Neural cell (in vitro differentiated cells): ENCODE measurements at regions not wholly inside any gene's neighbourhood (a gene's known extent, or its start where the extent isn't known, plus 50 kb on each side); places are given as distances from the start of the nearest gene placed in this dataset.

Experiments used
- H2AFZ ChIP-seq: fragments of 200-600, 300-800 bp; sonication (generic), shearing (Covaris generic); 2 replicates; pipeline ENCODE4 v1.6.0; 2014; ENCODE audit warnings: low read depth, mild to moderate bottlenecking, antibody characterized with exemption, low read length, moderate library complexity
- H3F3A ChIP-seq: fragments of 200-600 bp; shearing (Covaris generic); 2 replicates; pipeline ENCODE4 v1.6.1; 2016; ENCODE audit warnings: mild to moderate bottlenecking, moderate library complexity, mixed read lengths, antibody characterized with exemption, low read length; ENCODE audit not compliant: insufficient read depth, poor library complexity, severe bottlenecking
- H3K27ac ChIP-seq: fragments of 200-600, 300-800 bp; sonication (generic), shearing (Covaris generic); 2 replicates; pipeline ENCODE4 v1.5.1; 2014; ENCODE audit warnings: mild to moderate bottlenecking, low read length, moderate library complexity
- H3K27me3 ChIP-seq: fragments of 300-800, 200-600 bp; sonication (generic), shearing (Covaris generic); 2 replicates; pipeline ENCODE4 v1.6.0; 2014; ENCODE audit warnings: mild to moderate bottlenecking, low read depth, low read length, moderate library complexity; ENCODE audit not compliant: insufficient read depth
- H3K36me3 ChIP-seq: fragments of 300-800, 200-600 bp; sonication (generic), shearing (Covaris generic); 2 replicates; pipeline ENCODE4 v1.5.1; 2014; ENCODE audit warnings: mild to moderate bottlenecking, antibody characterized with exemption, low read length, moderate library complexity; ENCODE audit not compliant: insufficient read depth
- H3K4me2 ChIP-seq: fragments of 300-800, 200-600 bp; sonication (generic), shearing (Covaris generic); 2 replicates; pipeline ENCODE4 v1.6.0; 2014; ENCODE audit warnings: mild to moderate bottlenecking, low read length
- H3K4me3 ChIP-seq: fragments of 300-800, 200-600 bp; sonication (generic), shearing (Covaris generic); 2 replicates; pipeline ENCODE4 v1.5.1; 2014; ENCODE audit warnings: mild to moderate bottlenecking, low read length, moderate library complexity
- H3K79me2 ChIP-seq: fragments of 200-600 bp; shearing (Covaris generic); replicated peaks from 2 replicates; pipeline ENCODE4 v1.6.0; 2014; ENCODE audit warnings: mild to moderate bottlenecking, low read length, moderate library complexity; ENCODE audit not compliant: insufficient read depth
- H3K9ac ChIP-seq: fragments of 300-800, 200-600 bp; sonication (generic), shearing (Covaris generic); 2 replicates; pipeline ENCODE4 v1.6.1; 2016; ENCODE audit warnings: mild to moderate bottlenecking, low read length, mixed read lengths
- H3K9me2 ChIP-seq: fragments of 200-600 bp; shearing (Covaris generic); 2 replicates; pipeline ENCODE4 v1.6.1; 2016; ENCODE audit warnings: mild to moderate bottlenecking, low read length, mixed read lengths; ENCODE audit not compliant: insufficient read depth
- H3K9me3 ChIP-seq: fragments of 200-600, 300-800 bp; sonication (generic), shearing (Covaris generic); 2 replicates; pipeline ENCODE4 v1.6.1; 2016; ENCODE audit warnings: mild to moderate bottlenecking, mixed run types, low read length, moderate library complexity, mixed read lengths
- H4K20me1 ChIP-seq: fragments of 200-600 bp; shearing (Covaris generic); 2 replicates; pipeline ENCODE4 v1.6.1; 2016; ENCODE audit warnings: mild to moderate bottlenecking, mixed run types; ENCODE audit not compliant: insufficient read depth
- CTCF ChIP-seq: fragments of 450-650 bp; IDR thresholded peaks from 2 replicates; pipeline ENCODE4 v1.5.1; 2014; ENCODE audit warnings: antibody characterized with exemption, mild to moderate bottlenecking, moderate library complexity; ENCODE audit not compliant: poor library complexity, severe bottlenecking
- EP300 ChIP-seq: fragments of 450-650 bp; conservative IDR thresholded peaks from 2 replicates; pipeline ENCODE4 v1.6.1; 2014; ENCODE audit warnings: antibody characterized with exemption, mild to moderate bottlenecking, moderate library complexity; ENCODE audit not compliant: poor library complexity, severe bottlenecking
- EZH2 ChIP-seq: fragments of 200-600, 300-800 bp; shearing (Covaris generic), sonication (generic); IDR thresholded peaks from 2 replicates; pipeline ENCODE4 v1.6.1; 2014; ENCODE audit warnings: antibody characterized with exemption, low read length, borderline replicate concordance, mild to moderate bottlenecking; ENCODE audit not compliant: insufficient read depth, poor library complexity, severe bottlenecking
- MXI1 ChIP-seq: fragments of 450-650 bp; conservative IDR thresholded peaks from 2 replicates; pipeline ENCODE4 v1.6.1; 2014; ENCODE audit warnings: antibody characterized with exemption, mild to moderate bottlenecking; ENCODE audit not compliant: poor library complexity, severe bottlenecking
- POLR2AphosphoS5 ChIP-seq: IDR thresholded peaks from 2 replicates; pipeline ENCODE4 v1.6.1; 2012
- RAD21 ChIP-seq: fragments of 450-650 bp; conservative IDR thresholded peaks from 2 replicates; pipeline ENCODE4 v1.6.1; 2014; ENCODE audit warnings: antibody characterized with exemption, mild to moderate bottlenecking, moderate library complexity
- REST ChIP-seq: IDR thresholded peaks from 2 replicates; pipeline ENCODE4 v1.6.1; 2012; ENCODE audit warnings: borderline replicate concordance
- SMC3 ChIP-seq: fragments of 450-650 bp; conservative IDR thresholded peaks from 2 replicates; pipeline ENCODE4 v1.6.1; 2014; ENCODE audit warnings: antibody characterized with exemption, mild to moderate bottlenecking, moderate library complexity; ENCODE audit not compliant: poor library complexity
- TAF1 ChIP-seq: IDR thresholded peaks from 2 replicates; pipeline ENCODE4 v1.6.1; 2012; ENCODE audit warnings: low read depth

DNA sequence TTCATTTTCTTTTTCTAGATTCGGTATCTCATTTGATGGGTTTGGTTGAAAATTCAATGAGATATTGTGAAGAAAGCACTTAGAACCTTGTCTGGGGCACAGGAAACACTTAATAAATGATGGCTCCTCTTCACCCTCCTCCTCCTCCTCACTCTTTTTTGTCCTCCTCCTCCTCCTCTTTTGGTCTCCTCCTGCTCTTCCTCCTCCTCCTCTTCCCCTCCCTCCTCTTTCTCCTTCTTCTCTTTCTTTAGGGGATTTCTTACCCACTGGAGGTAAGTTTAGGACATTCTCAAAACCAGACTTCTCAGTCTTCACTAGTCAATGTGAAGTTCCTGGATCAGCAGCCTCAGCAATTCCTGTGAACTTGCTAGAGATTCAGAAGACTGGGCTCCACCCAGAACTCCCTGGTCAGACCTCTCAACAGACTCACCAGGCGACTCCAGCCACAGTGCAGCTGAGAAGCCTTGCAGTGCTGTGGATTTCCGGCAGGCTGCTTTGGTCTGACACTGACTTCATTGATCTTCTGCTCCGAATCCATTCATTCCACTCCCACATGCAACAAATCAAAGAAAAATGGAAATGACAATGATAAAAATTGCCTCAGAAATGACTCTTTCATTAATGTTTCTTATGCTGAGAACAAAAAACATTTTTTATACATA is 368.6 kb upstream of the B3GAT1 start:
- Histone ChIP-seq H3K9me3 (no peaks in the 10 kb centered on the region), H3K27ac (no peak overlapping the region), H3K4me2 (no peak overlapping the region), H3K79me2 (no peaks in the 10 kb centered on the region), H3K4me3 (no peak overlapping the region), H3K9me2 (no peaks in the 10 kb centered on the region), H3F3A (no peaks in the 10 kb centered on the region), H3K27me3 (no peaks in the 10 kb centered on the region), H3K9ac (no peak overlapping the region), H3K36me3 (no peaks in the 10 kb centered on the region), H4K20me1 (no peaks in the 10 kb centered on the region), H2AFZ (no peak overlapping the region)
- no peak for TF ChIP-seq EZH2
- no peak for TF ChIP-seq CTCF
- TF ChIP-seq SMC3: no peak
- TF ChIP-seq RAD21: no peak
- TF ChIP-seq REST: no peak
- no peak for TF ChIP-seq TAF1
- TF ChIP-seq EP300: no peak

DNA sequence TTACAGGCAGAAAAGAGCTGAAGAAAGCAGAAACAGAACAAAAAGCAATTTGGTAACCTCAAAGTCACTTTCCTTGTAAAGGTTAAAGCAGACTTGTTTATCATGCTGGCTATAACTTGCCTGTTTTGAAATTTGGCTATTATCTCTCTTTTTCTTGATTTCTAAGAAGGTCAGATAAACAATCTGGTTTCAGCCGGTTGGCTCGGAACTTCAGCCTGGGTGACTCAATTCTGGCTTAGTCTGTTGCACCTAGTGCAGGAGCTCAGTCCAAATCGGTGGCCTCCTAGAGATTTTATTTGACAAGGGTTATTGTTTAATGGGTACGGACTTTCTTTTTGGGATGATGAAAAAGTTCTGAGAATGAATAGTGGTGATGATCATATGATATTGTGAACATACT is 367.1 kb upstream of the B3GAT1 start:
- Histone ChIP-seq H3K27ac (no peak overlapping the region), H2AFZ (no peak overlapping the region), H3K36me3 (no peaks in the 10 kb centered on the region), H3K4me3 (no peak overlapping the region), H3K4me2 (no peak overlapping the region), H3K79me2 (no peaks in the 10 kb centered on the region), H3K9me2 (no peaks in the 10 kb centered on the region), H3K27me3 (no peaks in the 10 kb centered on the region), H3F3A (no peaks in the 10 kb centered on the region), H4K20me1 (no peaks in the 10 kb centered on the region), H3K9ac (no peak overlapping the region), H3K9me3 (no peaks in the 10 kb centered on the region)
- TF ChIP-seq TAF1 (no peak), SMC3 (no peak), EP300 (no peak)

DNA sequence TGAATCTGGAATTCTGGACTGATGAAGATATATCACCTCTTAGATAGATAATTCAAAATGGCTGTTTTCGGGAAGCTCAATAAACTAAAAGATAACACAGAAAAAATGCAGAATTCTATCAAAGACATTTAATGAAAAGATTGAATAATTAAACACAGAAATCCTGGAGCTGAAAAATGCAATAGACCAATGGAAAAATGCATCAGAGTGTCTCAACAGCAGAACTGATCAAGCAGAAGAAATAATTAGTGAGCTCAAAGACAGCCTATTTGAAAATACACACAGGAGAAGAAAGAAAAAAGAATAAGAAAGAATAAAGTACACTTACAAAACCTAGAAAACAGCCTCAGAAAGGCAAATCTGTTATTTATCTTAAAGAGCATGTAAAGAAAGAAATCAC is 356.4 kb upstream of the B3GAT1 start:
- TF ChIP-seq MXI1 (no peak), EP300 (no peak), REST (no peak), CTCF (no peak), POLR2AphosphoS5 (no peak)

More for the DNA sequence above, 356.4 kb upstream of the B3GAT1 start:
- Histone ChIP-seq H3F3A (no peaks in the 10 kb centered on the region), H3K4me3 (no peak overlapping the region), H3K9ac (no peak overlapping the region), H2AFZ (no peak overlapping the region), H3K9me3 (no peaks in the 10 kb centered on the region), H4K20me1 (no peaks in the 10 kb centered on the region), H3K27ac (no peak overlapping the region), H3K79me2 (no peaks in the 10 kb centered on the region), H3K27me3 (no peaks in the 10 kb centered on the region), H3K36me3 (no peaks in the 10 kb centered on the region), H3K4me2 (no peak overlapping the region), H3K9me2 (no peaks in the 10 kb centered on the region)
